HEK293 (cell line): ENCODE measurements at regions not wholly inside any gene's neighbourhood (a gene's known extent, or its start where the extent isn't known, plus 50 kb on each side); places are given as distances from the start of the nearest gene placed in this dataset.

Experiments
- CTCF ChIA-PET: fragments of 350-600 bp; formaldehyde crosslinking; extraction: SDS; loops from one replicate; lab custom pipeline; 2021; ENCODE audit warnings: antibody characterized with exemption; lab: Yijun Ruan, JAX
- POLR2A ChIA-PET: fragments of 300-600 bp; formaldehyde crosslinking; extraction: SDS; loops from one replicate; lab custom pipeline; 2020; ENCODE audit warnings: antibody characterized with exemption, inconsistent platforms; lab: Yijun Ruan, JAX
- H3K27ac ChIP-seq: fragments of 200-500 bp; sonication (Bioruptor generic); 2 replicates; pipeline ENCODE4 v1.5.1; 2014; ENCODE audit warnings: low read depth, low read length, control low read depth, inconsistent platforms; ENCODE audit errors: extremely low read depth
- H3K36me3 ChIP-seq, 2 experiments: fragments of 200-500 bp in 1 of 2; sonication (Bioruptor generic) in 1 of 2; 1 replicate in 1 of 2; 2 replicates in 1 of 2; pipeline ENCODE4 v1.5.1; 2014 to 2017; ENCODE audit warnings: inconsistent platforms in 2 of 2, low read length in 2 of 2; ENCODE audit not compliant: control insufficient read depth in 2 of 2, insufficient read depth in 1 of 2
- H3K4me1 ChIP-seq: fragments of 200-500 bp; sonication (Bioruptor generic); 2 replicates; pipeline ENCODE4 v1.5.1; 2014; ENCODE audit warnings: mild to moderate bottlenecking, low read length, inconsistent platforms; ENCODE audit not compliant: control insufficient read depth, insufficient read depth
- H3K4me3 ChIP-seq: 2 replicates; pipeline ENCODE4 v1.5.1; 2011; ENCODE audit warnings: low read depth, mild to moderate bottlenecking, control low read depth, low read length, moderate library complexity
- H3K9me3 ChIP-seq: fragments of 200-500 bp; sonication (Bioruptor generic); 2 replicates; pipeline ENCODE4 v1.5.1; 2014; ENCODE audit warnings: low read depth, low read length, inconsistent platforms; ENCODE audit not compliant: control insufficient read depth, insufficient read depth
- KLF8 ChIP-seq: fragments of 450-650 bp; formaldehyde crosslinking; IDR thresholded peaks from 2 replicates; pipeline ENCODE4 v1.5.1; 2016; ENCODE audit warnings: missing biosample characterization, missing genetic modification characterization
- MZF1 ChIP-seq: fragments of 450-650 bp; formaldehyde crosslinking; IDR thresholded peaks from 2 replicates; pipeline ENCODE4 v1.5.1; 2017; ENCODE audit warnings: missing biosample characterization, missing genetic modification characterization, borderline replicate concordance
- OSR2 ChIP-seq: fragments of 450-650 bp; formaldehyde crosslinking; IDR thresholded peaks from 2 replicates; pipeline ENCODE4 v1.5.1; 2016; ENCODE audit warnings: missing biosample characterization, missing genetic modification characterization
- PRDM1 ChIP-seq: fragments of 450-650 bp; formaldehyde crosslinking; IDR thresholded peaks from 2 replicates; pipeline ENCODE4; 2016; ENCODE audit warnings: missing biosample characterization, missing genetic modification characterization
- SCRT2 ChIP-seq: fragments of 450-650 bp; formaldehyde crosslinking; IDR thresholded peaks from 2 replicates; pipeline ENCODE4 v1.5.1; 2016; ENCODE audit warnings: missing biosample characterization, missing genetic modification characterization
- SP7 ChIP-seq: fragments of 450-650 bp; formaldehyde crosslinking; IDR thresholded peaks from 2 replicates; pipeline ENCODE4 v1.5.1; 2016; ENCODE audit warnings: missing biosample characterization, missing genetic modification characterization
- ZBTB21 ChIP-seq: fragments of 450-650 bp; formaldehyde crosslinking; IDR thresholded peaks from 2 replicates; pipeline ENCODE4 v1.5.1; 2017; ENCODE audit warnings: missing biosample characterization, missing genetic modification characterization
- ZBTB48 ChIP-seq: fragments of 450-650 bp; formaldehyde crosslinking; IDR thresholded peaks from 2 replicates; pipeline ENCODE4 v1.5.1; 2016; ENCODE audit warnings: missing biosample characterization, missing genetic modification characterization
- ZIC2 ChIP-seq: fragments of 450-650 bp; formaldehyde crosslinking; IDR thresholded peaks from 2 replicates; pipeline ENCODE4 v1.5.1; 2016; ENCODE audit warnings: missing biosample characterization, missing genetic modification characterization
- ZNF157 ChIP-seq: fragments of 450-650 bp; formaldehyde crosslinking; IDR thresholded peaks from 2 replicates; pipeline ENCODE4 v1.5.1; 2016; ENCODE audit warnings: missing biosample characterization, missing genetic modification characterization
- ZNF19 ChIP-seq: fragments of 450-650 bp; formaldehyde crosslinking; IDR thresholded peaks from 2 replicates; pipeline ENCODE4; 2016; ENCODE audit warnings: missing biosample characterization, missing genetic modification characterization, low read depth
- ZNF221 ChIP-seq: fragments of 450-650 bp; formaldehyde crosslinking; IDR thresholded peaks from 2 replicates; pipeline ENCODE4 v1.5.1; 2017; ENCODE audit warnings: missing biosample characterization, missing genetic modification characterization, borderline replicate concordance
- ZNF239 ChIP-seq: fragments of 450-650 bp; formaldehyde crosslinking; IDR thresholded peaks from 2 replicates; pipeline ENCODE4 v1.5.1; 2016; ENCODE audit warnings: missing biosample characterization, missing genetic modification characterization
- ZNF274 ChIP-seq, 2 experiments: fragments of 200-500 bp in 1 of 2; fragments of 450-650 bp in 1 of 2; sonication (Bioruptor generic) in 1 of 2; formaldehyde crosslinking in 1 of 2; IDR thresholded peaks; 2 replicates each; pipeline versions ENCODE4 v1.5.1 to v1.6.1; 2014 to 2016; ENCODE audit warnings: borderline replicate concordance in 1 of 2, inconsistent platforms in 1 of 2, low read length in 1 of 2, missing biosample characterization in 1 of 2, missing genetic modification characterization in 1 of 2
- ZNF335 ChIP-seq: fragments of 450-650 bp; formaldehyde crosslinking; conservative IDR thresholded peaks from 2 replicates; pipeline ENCODE4 v1.5.1; 2016; ENCODE audit warnings: missing biosample characterization, missing genetic modification characterization
- ZNF366 ChIP-seq: fragments of 450-650 bp; formaldehyde crosslinking; conservative IDR thresholded peaks from 2 replicates; pipeline ENCODE4 v1.5.1; 2016; ENCODE audit warnings: missing biosample characterization, missing genetic modification characterization
- ZNF37A ChIP-seq: fragments of 450-650 bp; IDR thresholded peaks from 2 replicates; pipeline ENCODE4 v1.5.1; 2018; ENCODE audit warnings: missing biosample characterization, missing genetic modification characterization
- ZNF394 ChIP-seq: fragments of 450-650 bp; formaldehyde crosslinking; IDR thresholded peaks from 2 replicates; pipeline ENCODE4 v1.5.1; 2016; ENCODE audit warnings: missing biosample characterization, missing genetic modification characterization, mild to moderate bottlenecking, moderate library complexity, borderline replicate concordance
- ZNF510 ChIP-seq: fragments of 450-650 bp; formaldehyde crosslinking; IDR thresholded peaks from 2 replicates; pipeline ENCODE4 v1.5.1; 2018; ENCODE audit warnings: mild to moderate bottlenecking, missing genetic modification characterization, missing biosample characterization; ENCODE audit not compliant: insufficient replicate concordance
- ZNF529 ChIP-seq: fragments of 450-650 bp; formaldehyde crosslinking; IDR thresholded peaks from 2 replicates; pipeline ENCODE4 v1.5.1; 2017; ENCODE audit warnings: missing genetic modification characterization, missing biosample characterization; ENCODE audit not compliant: insufficient replicate concordance
- ZNF558 ChIP-seq: fragments of 450-650 bp; formaldehyde crosslinking; IDR thresholded peaks from 2 replicates; pipeline ENCODE4 v1.5.1; 2016; ENCODE audit warnings: missing biosample characterization, missing genetic modification characterization
- ZNF600 ChIP-seq: fragments of 450-650 bp; formaldehyde crosslinking; IDR thresholded peaks from 2 replicates; pipeline ENCODE4 v1.5.1; 2016; ENCODE audit warnings: missing biosample characterization, missing genetic modification characterization
- ZNF610 ChIP-seq: fragments of 450-650 bp; formaldehyde crosslinking; IDR thresholded peaks from 2 replicates; pipeline ENCODE4 v1.5.1; 2016; ENCODE audit warnings: missing biosample characterization, missing genetic modification characterization, borderline replicate concordance
- ZNF629 ChIP-seq: fragments of 450-650 bp; formaldehyde crosslinking; IDR thresholded peaks from 2 replicates; pipeline ENCODE4 v1.5.1; 2017; ENCODE audit warnings: missing biosample characterization, missing genetic modification characterization
- TF ChIP-seq, protein P1 (sequence below): fragments of 450-650 bp; formaldehyde crosslinking; IDR thresholded peaks from 2 replicates; pipeline ENCODE4 v1.5.1; 2016; ENCODE audit warnings: missing biosample characterization, missing genetic modification characterization
- TF ChIP-seq, protein P2 (sequence below): fragments of 450-650 bp; formaldehyde crosslinking; IDR thresholded peaks from 2 replicates; pipeline ENCODE4 v1.5.1; 2016; ENCODE audit warnings: missing biosample characterization, missing genetic modification characterization
- TF ChIP-seq, protein P3 (sequence below): fragments of 450-650 bp; IDR thresholded peaks from 2 replicates; pipeline ENCODE4 v1.5.1; 2018; ENCODE audit warnings: missing biosample characterization, missing genetic modification characterization

DNA sequence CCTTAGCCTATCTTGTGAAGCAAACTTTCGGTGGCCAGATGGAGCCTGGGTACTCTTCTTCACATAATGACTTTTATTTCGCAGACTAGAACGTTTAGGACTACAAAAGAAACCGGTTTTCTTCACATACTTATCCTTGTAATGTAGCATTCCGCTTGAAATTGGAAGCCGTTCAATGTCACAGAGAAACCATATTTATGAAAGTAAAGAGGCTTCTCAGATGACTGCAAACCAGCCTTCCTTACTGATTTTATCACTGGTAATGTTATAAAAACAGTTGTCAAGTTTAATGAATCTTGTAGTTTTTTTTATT lies 94.1 kb downstream of the PPIAL4G start (continued):
- TF ChIP-seq ZNF239 (tag by site-specific recombination) (no peak), ZNF629 (tag by site-specific recombination) (peak; percentile 31)

DNA sequence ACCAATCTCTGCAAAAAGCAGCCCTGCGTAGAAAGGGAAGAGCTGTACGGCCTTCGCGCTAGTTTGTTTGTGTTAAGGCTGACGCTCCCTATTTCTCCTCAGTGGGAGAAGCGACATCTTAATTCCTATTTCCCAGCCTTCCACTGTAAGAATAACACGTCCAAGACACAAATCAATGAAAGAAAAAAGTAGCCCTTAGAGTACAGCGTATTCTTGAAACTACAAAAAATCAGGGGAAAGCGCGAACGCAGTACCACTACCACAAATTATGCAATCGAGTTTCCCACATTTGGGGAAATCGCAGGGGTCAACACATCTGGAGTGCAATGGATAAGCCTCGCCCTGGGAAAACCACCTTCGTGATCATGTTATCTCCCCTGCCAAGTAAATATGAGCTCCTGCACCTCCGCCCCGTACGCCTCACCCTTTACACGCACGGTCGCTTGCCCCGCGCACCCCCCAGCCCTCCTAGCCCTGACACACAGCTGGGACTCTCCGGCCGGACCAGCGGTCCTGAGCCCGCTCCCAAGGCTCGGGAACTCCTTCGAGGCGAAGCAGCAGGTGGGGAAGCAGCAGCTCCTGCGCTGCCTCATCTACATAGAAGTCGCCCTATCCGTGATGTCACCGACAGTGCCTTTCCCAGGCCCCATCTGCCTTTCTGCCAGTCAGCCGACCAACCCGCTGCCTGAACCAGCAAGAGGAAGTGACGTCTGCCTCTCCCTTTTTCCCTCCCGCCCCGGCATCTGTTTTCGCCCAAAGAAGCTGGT lies 94.7 kb downstream of the PPIAL4G start:
- peak overlapping the region; percentile 97 for H3K27ac ChIP-seq
- POLR2A ChIA-PET, result interaction anchor here (0.6 to 1.6 kb wide), 8 partner anchors 10 to 134 kb away, joined by 3 to 15 read pairs (median 6); no protein-coding TSS in a partner anchor
- TF ChIP-seq ZBTB21 (peak; percentile 93), ZNF600 (tag by site-specific recombination) (peak; percentile 91), SCRT2 (tag by site-specific recombination) (peak; percentile 99), PRDM1 (tag by site-specific recombination) (peak; percentile 96), SP7 (tag by site-specific recombination) (peak; percentile 72), OSR2 (peak; percentile 52; the same call in 1 of the 2 replicates), ZIC2 (tag by site-specific recombination) (peak; percentile 58), ZNF558 (no peak), ZBTB48 (tag by site-specific recombination) (peak; percentile 95), ZNF394 (tag by site-specific recombination) (peak; percentile 62; the same call in 1 of the 2 replicates), ZNF37A (tag by site-specific recombination) (no peak), ZNF335 (tag by site-specific recombination) (no peak), MZF1 (tag by site-specific recombination) (peak; percentile 81), KLF8 (tag by site-specific recombination) (peak; percentile 75), ZNF221 (tag by site-specific recombination) (no peak), ZNF157 (no peak), ZNF510 (tag by site-specific recombination) (no peak), ZNF529 (tag by site-specific recombination) (no peak), ZNF19 (tag by site-specific recombination) (no peak), ZNF610 (peak; percentile 99), ZNF366 (tag by site-specific recombination) (peak; percentile 88), ZNF274 (IDR thresholded peaks at IDR 0.05; ENCODE audit: low read length) (no peak), ZNF274 (tag by site-specific recombination; IDR thresholded peaks at IDR 0.05; ENCODE audit: borderline replicate concordance) (no peak)
- TF ChIP-seq, protein P1, sequence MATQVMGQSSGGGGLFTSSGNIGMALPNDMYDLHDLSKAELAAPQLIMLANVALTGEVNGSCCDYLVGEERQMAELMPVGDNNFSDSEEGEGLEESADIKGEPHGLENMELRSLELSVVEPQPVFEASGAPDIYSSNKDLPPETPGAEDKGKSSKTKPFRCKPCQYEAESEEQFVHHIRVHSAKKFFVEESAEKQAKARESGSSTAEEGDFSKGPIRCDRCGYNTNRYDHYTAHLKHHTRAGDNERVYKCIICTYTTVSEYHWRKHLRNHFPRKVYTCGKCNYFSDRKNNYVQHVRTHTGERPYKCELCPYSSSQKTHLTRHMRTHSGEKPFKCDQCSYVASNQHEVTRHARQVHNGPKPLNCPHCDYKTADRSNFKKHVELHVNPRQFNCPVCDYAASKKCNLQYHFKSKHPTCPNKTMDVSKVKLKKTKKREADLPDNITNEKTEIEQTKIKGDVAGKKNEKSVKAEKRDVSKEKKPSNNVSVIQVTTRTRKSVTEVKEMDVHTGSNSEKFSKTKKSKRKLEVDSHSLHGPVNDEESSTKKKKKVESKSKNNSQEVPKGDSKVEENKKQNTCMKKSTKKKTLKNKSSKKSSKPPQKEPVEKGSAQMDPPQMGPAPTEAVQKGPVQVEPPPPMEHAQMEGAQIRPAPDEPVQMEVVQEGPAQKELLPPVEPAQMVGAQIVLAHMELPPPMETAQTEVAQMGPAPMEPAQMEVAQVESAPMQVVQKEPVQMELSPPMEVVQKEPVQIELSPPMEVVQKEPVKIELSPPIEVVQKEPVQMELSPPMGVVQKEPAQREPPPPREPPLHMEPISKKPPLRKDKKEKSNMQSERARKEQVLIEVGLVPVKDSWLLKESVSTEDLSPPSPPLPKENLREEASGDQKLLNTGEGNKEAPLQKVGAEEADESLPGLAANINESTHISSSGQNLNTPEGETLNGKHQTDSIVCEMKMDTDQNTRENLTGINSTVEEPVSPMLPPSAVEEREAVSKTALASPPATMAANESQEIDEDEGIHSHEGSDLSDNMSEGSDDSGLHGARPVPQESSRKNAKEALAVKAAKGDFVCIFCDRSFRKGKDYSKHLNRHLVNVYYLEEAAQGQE (tag by site-specific recombination), result 0 out of 2 replicates have a peak, but pooled peaks have one; percentile 36
- TF ChIP-seq, protein P2, sequence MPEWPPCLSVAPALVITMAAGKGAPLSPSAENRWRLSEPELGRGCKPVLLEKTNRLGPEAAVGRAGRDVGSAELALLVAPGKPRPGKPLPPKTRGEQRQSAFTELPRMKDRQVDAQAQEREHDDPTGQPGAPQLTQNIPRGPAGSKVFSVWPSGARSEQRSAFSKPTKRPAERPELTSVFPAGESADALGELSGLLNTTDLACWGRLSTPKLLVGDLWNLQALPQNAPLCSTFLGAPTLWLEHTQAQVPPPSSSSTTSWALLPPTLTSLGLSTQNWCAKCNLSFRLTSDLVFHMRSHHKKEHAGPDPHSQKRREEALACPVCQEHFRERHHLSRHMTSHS (tag by site-specific recombination), result no peak
- TF ChIP-seq, protein P3, sequence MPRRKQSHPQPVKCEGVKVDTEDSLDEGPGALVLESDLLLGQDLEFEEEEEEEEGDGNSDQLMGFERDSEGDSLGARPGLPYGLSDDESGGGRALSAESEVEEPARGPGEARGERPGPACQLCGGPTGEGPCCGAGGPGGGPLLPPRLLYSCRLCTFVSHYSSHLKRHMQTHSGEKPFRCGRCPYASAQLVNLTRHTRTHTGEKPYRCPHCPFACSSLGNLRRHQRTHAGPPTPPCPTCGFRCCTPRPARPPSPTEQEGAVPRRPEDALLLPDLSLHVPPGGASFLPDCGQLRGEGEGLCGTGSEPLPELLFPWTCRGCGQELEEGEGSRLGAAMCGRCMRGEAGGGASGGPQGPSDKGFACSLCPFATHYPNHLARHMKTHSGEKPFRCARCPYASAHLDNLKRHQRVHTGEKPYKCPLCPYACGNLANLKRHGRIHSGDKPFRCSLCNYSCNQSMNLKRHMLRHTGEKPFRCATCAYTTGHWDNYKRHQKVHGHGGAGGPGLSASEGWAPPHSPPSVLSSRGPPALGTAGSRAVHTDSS (tag by site-specific recombination), result peak; percentile 10; the same call in 1 of the 2 replicates

More for the DNA sequence above, 94.7 kb downstream of the PPIAL4G start:
- peak overlapping the region; percentile 35 for H3K4me3 ChIP-seq
- CTCF ChIA-PET, result no interaction called here
- no peaks in the 10 kb centered on the region for H3K9me3 ChIP-seq
- H3K36me3 ChIP-seq, result no peaks in the 10 kb centered on the region
- no peaks in the 10 kb centered on the region; the same call in 1 of the 2 replicates for H3K4me1 ChIP-seq
